Loucy (cell line): ENCODE measurements at regions not wholly inside any gene's neighbourhood (a gene's known extent, or its start where the extent isn't known, plus 50 kb on each side); places are given as distances from the start of the nearest gene placed in this dataset.

ENCODE experiments used
- H2AFZ ChIP-seq: fragments of 200-600 bp; sonication (generic); 2 replicates; pipeline ENCODE4 v1.6.0; 2016; ENCODE audit warnings: antibody characterized with exemption, mild to moderate bottlenecking, low read length, moderate library complexity
- H3F3A ChIP-seq: fragments of 200-600 bp; 2 replicates; pipeline ENCODE4 v1.6.0; 2016; ENCODE audit warnings: antibody characterized with exemption, low read depth, mild to moderate bottlenecking
- H3K27me3 ChIP-seq: fragments of 200-600 bp; sonication (generic); 2 replicates; pipeline ENCODE4 v1.6.1; 2014; ENCODE audit warnings: low read length, mild to moderate bottlenecking; ENCODE audit not compliant: insufficient read depth, poor library complexity, severe bottlenecking
- H3K36me3 ChIP-seq: fragments of 200-600 bp; sonication (generic); 2 replicates; pipeline ENCODE4 v1.6.1; 2016; ENCODE audit warnings: low read length; ENCODE audit not compliant: insufficient read depth
- H3K4me1 ChIP-seq: fragments of 200-600 bp; sonication (generic); 2 replicates; pipeline ENCODE4 v1.5.1; 2014; ENCODE audit warnings: low read length, mild to moderate bottlenecking; ENCODE audit not compliant: insufficient read depth, poor library complexity, severe bottlenecking
- H3K4me2 ChIP-seq: fragments of 200-600 bp; sonication (generic); 2 replicates; pipeline ENCODE4 v1.6.0; 2014; ENCODE audit warnings: antibody characterized with exemption, low read length, low read depth, mild to moderate bottlenecking; ENCODE audit not compliant: poor library complexity, severe bottlenecking
- H3K4me3 ChIP-seq: fragments of 200-600 bp; sonication (generic); 2 replicates; pipeline ENCODE4 v1.5.1; 2014; ENCODE audit warnings: low read length, mild to moderate bottlenecking, mixed read lengths; ENCODE audit not compliant: poor library complexity, severe bottlenecking
- H3K79me2 ChIP-seq: fragments of 200-600 bp; sonication (generic); 2 replicates; pipeline ENCODE4 v1.6.1; 2014; ENCODE audit warnings: low read length; ENCODE audit not compliant: insufficient read depth
- H3K9ac ChIP-seq: fragments of 200-600 bp; sonication (generic); 2 replicates; pipeline ENCODE4 v1.6.0; 2014; ENCODE audit warnings: mild to moderate bottlenecking, low read depth, low read length, moderate library complexity; ENCODE audit not compliant: poor library complexity, severe bottlenecking
- H3K9me2 ChIP-seq: fragments of 200-600 bp; sonication (generic); replicated peaks from 2 replicates; pipeline ENCODE4 v1.6.1; 2016; ENCODE audit warnings: low read depth, low read length, mixed read lengths
- H3K9me3 ChIP-seq: fragments of 200-600 bp; sonication (generic); 2 replicates; pipeline ENCODE4 v1.6.1; 2014; ENCODE audit warnings: mild to moderate bottlenecking, antibody characterized with exemption, low read length, low read depth; ENCODE audit not compliant: insufficient read depth
- H4K20me1 ChIP-seq: fragments of 200-600 bp; sonication (generic); 2 replicates; pipeline ENCODE4 v1.6.0; 2014; ENCODE audit warnings: antibody characterized with exemption, low read length, mild to moderate bottlenecking; ENCODE audit not compliant: insufficient read depth, poor library complexity, severe bottlenecking
- EZH2phosphoT487 ChIP-seq: fragments of 200-600 bp; IDR thresholded peaks from 2 replicates; pipeline ENCODE4 v1.6.1; 2018; ENCODE audit warnings: antibody characterized with exemption, mild to moderate bottlenecking, moderate library complexity, borderline replicate concordance
- TF ChIP-seq, protein P1 (sequence below): fragments of 200-600 bp; sonication (generic); conservative IDR thresholded peaks from 2 replicates; pipeline ENCODE4 v1.5.1; 2014; ENCODE audit warnings: mild to moderate bottlenecking, antibody characterized with exemption, low read length

GRCh38 chr5:89359046-89359445 is 476.1 kb upstream of the MEF2C start:
- TF ChIP-seq EZH2phosphoT487, result no peak
- TF ChIP-seq, protein P1, sequence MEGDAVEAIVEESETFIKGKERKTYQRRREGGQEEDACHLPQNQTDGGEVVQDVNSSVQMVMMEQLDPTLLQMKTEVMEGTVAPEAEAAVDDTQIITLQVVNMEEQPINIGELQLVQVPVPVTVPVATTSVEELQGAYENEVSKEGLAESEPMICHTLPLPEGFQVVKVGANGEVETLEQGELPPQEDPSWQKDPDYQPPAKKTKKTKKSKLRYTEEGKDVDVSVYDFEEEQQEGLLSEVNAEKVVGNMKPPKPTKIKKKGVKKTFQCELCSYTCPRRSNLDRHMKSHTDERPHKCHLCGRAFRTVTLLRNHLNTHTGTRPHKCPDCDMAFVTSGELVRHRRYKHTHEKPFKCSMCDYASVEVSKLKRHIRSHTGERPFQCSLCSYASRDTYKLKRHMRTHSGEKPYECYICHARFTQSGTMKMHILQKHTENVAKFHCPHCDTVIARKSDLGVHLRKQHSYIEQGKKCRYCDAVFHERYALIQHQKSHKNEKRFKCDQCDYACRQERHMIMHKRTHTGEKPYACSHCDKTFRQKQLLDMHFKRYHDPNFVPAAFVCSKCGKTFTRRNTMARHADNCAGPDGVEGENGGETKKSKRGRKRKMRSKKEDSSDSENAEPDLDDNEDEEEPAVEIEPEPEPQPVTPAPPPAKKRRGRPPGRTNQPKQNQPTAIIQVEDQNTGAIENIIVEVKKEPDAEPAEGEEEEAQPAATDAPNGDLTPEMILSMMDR, result no peak
- Histone ChIP-seq H3K9ac (no peak overlapping the region), H3F3A (no peaks in the 10 kb centered on the region), H3K4me1 (peaks cover 2% of the 10 kb centered on the region), H3K9me2 (no peaks in the 10 kb centered on the region), H4K20me1 (no peaks in the 10 kb centered on the region), H2AFZ (no peak overlapping the region), H3K27me3 (no peaks in the 10 kb centered on the region), H3K9me3 (no peaks in the 10 kb centered on the region), H3K79me2 (no peaks in the 10 kb centered on the region), H3K4me3 (no peak overlapping the region), H3K36me3 (no peaks in the 10 kb centered on the region), H3K4me2 (no peak overlapping the region)

DNA sequence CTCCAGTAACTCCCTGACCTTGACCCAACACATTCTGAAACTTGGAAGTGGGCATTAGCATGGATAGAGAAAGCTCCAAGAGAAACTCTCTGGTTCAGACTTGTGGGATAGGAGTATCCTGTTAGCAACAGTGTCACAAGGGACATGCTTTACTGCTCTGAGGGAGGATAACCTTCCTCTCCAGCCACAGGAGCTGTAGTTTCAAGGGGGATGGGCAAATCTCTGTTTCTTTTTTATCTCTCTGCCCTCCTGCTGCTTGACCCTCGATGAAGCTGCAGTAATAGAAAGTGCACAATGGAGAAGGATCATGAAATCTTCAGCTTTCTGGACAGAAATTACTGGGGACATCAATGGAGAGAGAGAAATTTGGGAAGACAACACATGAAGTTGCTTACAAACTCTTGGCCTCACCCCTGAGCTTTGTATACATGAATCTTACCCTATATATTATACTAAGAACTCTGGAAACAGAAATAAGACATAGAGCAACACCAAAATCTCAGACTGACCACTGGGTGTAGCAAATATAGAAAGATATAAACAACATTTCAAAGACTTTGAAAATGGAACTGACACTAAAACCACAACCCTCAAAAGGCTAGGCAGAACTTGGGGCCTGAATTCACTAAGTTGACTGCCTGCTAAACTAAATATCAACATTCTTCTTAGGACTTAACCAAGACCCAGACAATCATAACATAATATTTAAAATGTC is 471.0 kb upstream of the MEF2C start:
- TF ChIP-seq EZH2phosphoT487, result no peak
- TF ChIP-seq, protein P1, result no peak
- peaks cover 2% of the 10 kb centered on the region for H3K4me1 ChIP-seq
- H3K27me3 ChIP-seq, result no peaks in the 10 kb centered on the region
- H3K9ac ChIP-seq, result no peak overlapping the region
- H3F3A ChIP-seq, result no peaks in the 10 kb centered on the region
- no peaks in the 10 kb centered on the region for H4K20me1 ChIP-seq
- no peaks in the 10 kb centered on the region for H3K9me3 ChIP-seq
- no peak overlapping the region for H2AFZ ChIP-seq
- no peak overlapping the region for H3K4me3 ChIP-seq
- H3K4me2 ChIP-seq, result no peak overlapping the region
- no peaks in the 10 kb centered on the region for H3K79me2 ChIP-seq
- no peaks in the 10 kb centered on the region for H3K9me2 ChIP-seq
- H3K36me3 ChIP-seq, result no peaks in the 10 kb centered on the region

- no peaks in the 10 kb centered on the region for H3F3A ChIP-seq
- H3K4me2 ChIP-seq, result no peak overlapping the region
- TF ChIP-seq, protein P1, result no peak
- no peak for TF ChIP-seq EZH2phosphoT487
- no peaks in the 10 kb centered on the region for H4K20me1 ChIP-seq
- H3K9me3 ChIP-seq, result no peaks in the 10 kb centered on the region
- no peak overlapping the region for H3K9ac ChIP-seq
- H2AFZ ChIP-seq, result no peak overlapping the region
- peaks cover 2% of the 10 kb centered on the region for H3K4me1 ChIP-seq
- no peaks in the 10 kb centered on the region for H3K36me3 ChIP-seq
- H3K79me2 ChIP-seq, result no peaks in the 10 kb centered on the region
- H3K9me2 ChIP-seq, result no peaks in the 10 kb centered on the region
- H3K4me3 ChIP-seq, result no peak overlapping the region
- H3K27me3 ChIP-seq, result no peaks in the 10 kb centered on the region
These were observed 469.0 kb upstream of the MEF2C start for GRCh38 chr5:89351975-89352374.
